Keratinocyte (primary cell): ENCODE measurements at regions not wholly inside any gene's neighbourhood (a gene's known extent, or its start where the extent isn't known, plus 50 kb on each side); places are given as distances from the start of the nearest gene placed in this dataset.

Experiments
- DNase-seq: peaks from one replicate; pipeline ENCODE4 v3.0.0-alpha.2; 2011; ENCODE audit warnings: low read depth, missing footprints, low spot score
- FAIRE-seq: peaks from 2 replicates; lab custom pipeline; 2011; peaks lifted over from hg19 to GRCh38; lab: Jason Lieb, UNC
- H2AFZ ChIP-seq: 2 replicates; pipeline ENCODE4 v1.6.0; 2012; ENCODE audit warnings: low read length, control low read depth, inconsistent platforms; ENCODE audit not compliant: control insufficient read depth
- H3K27ac ChIP-seq: 2 replicates; pipeline ENCODE4 v1.5.1; 2011; ENCODE audit warnings: low read length; ENCODE audit not compliant: control insufficient read depth, insufficient read depth
- H3K27me3 ChIP-seq: 3 replicates; pipeline ENCODE4 v1.6.0; 2011; ENCODE audit warnings: low read length; ENCODE audit not compliant: control insufficient read depth, insufficient read depth; ENCODE audit errors: extremely low read depth
- H3K36me3 ChIP-seq, 2 experiments: 2 replicates in 1 of 2; 3 replicates in 1 of 2; pipeline ENCODE4 v1.5.1; 2011; ENCODE audit warnings: low read length in 2 of 2, mild to moderate bottlenecking in 1 of 2; ENCODE audit not compliant: control insufficient read depth in 2 of 2, insufficient read depth in 2 of 2; ENCODE audit errors: extremely low read depth in 1 of 2
- H3K4me1 ChIP-seq: 3 replicates; pipeline ENCODE4 v1.5.1; 2011; ENCODE audit warnings: low read length; ENCODE audit not compliant: control insufficient read depth, insufficient read depth; ENCODE audit errors: extremely low read depth
- H3K4me2 ChIP-seq: 3 replicates; pipeline ENCODE4 v1.6.0; 2011; ENCODE audit warnings: low read depth, low read length; ENCODE audit not compliant: control insufficient read depth, insufficient read depth; ENCODE audit errors: extremely low read depth
- H3K4me3 ChIP-seq, 3 experiments: fragments of 200-600 bp in 1 of 3; sonication (generic) in 1 of 3; 2 replicates in 2 of 3; 3 replicates in 1 of 3; pipeline ENCODE4 v1.5.1; 2011 to 2016; ENCODE audit warnings: low read length in 3 of 3, mild to moderate bottlenecking in 3 of 3, control low read depth in 2 of 3, inconsistent platforms in 1 of 3, low read depth in 1 of 3, mixed read lengths in 1 of 3, mixed run types in 1 of 3, moderate library complexity in 1 of 3; ENCODE audit not compliant: control insufficient read depth in 2 of 3, insufficient read depth in 2 of 3; ENCODE audit errors: extremely low read depth in 1 of 3
- H3K79me2 ChIP-seq: 2 replicates; pipeline ENCODE4 v1.6.0; 2012; ENCODE audit warnings: low read length; ENCODE audit not compliant: control insufficient read depth, insufficient read depth
- H3K9ac ChIP-seq: 3 replicates; pipeline ENCODE4 v1.6.0; 2011; ENCODE audit warnings: low read length; ENCODE audit not compliant: control insufficient read depth, insufficient read depth; ENCODE audit errors: extremely low read depth
- H3K9me1 ChIP-seq: 3 replicates; pipeline ENCODE4 v1.6.0; 2011; ENCODE audit warnings: low read length; ENCODE audit not compliant: control insufficient read depth, insufficient read depth; ENCODE audit errors: extremely low read depth
- H3K9me3 ChIP-seq: 2 replicates; pipeline ENCODE4 v1.5.1; 2012; ENCODE audit warnings: low read depth, low read length; ENCODE audit not compliant: control insufficient read depth
- H4K20me1 ChIP-seq: 3 replicates; pipeline ENCODE4 v1.6.0; 2011; ENCODE audit warnings: low read length; ENCODE audit not compliant: control insufficient read depth, insufficient read depth; ENCODE audit errors: extremely low read depth
- CTCF ChIP-seq, 3 experiments: IDR thresholded peaks in 1 of 3; conservative IDR thresholded peaks in 1 of 3; optimal IDR thresholded peaks in 1 of 3; 2 replicates in 2 of 3; 3 replicates in 1 of 3; pipeline versions ENCODE3 to v1.5.1; 2011; ENCODE audit warnings: low read length in 3 of 3, mild to moderate bottlenecking in 3 of 3, moderate library complexity in 2 of 3, control low read depth in 1 of 3, inconsistent platforms in 1 of 3; ENCODE audit not compliant: insufficient read depth in 2 of 3; ENCODE audit errors: extremely low read depth in 1 of 3
- EZH2 ChIP-seq: IDR thresholded peaks from one replicate; pipeline ENCODE4 v1.6.1; 2012; ENCODE audit warnings: inconsistent platforms, mild to moderate bottlenecking, low read length, moderate library complexity
- dilution Hi-C: fragments of 300-500 bp; cut with MboI; formaldehyde crosslinking; loops from one replicate; pipeline ENCODE4 v1.7.0; 2020; ENCODE audit warnings: low sequenced_read_pairs; ENCODE audit not compliant: extremely low pct_ligation_motif_present

GRCh38 chr16:56029026-56029425, 153.9 kb upstream of the CES5A start:
- no peaks in the 10 kb centered on the region for H3K79me2 ChIP-seq
- H3K27ac ChIP-seq, result no peak overlapping the region
- no peaks in the 10 kb centered on the region for H4K20me1 ChIP-seq
- dilution Hi-C loops, result no loop called here
- TF ChIP-seq EZH2 (no peak), CTCF (optimal IDR thresholded peaks at IDR 0.05 in 1 of 3, IDR thresholded peaks at IDR 0.05 in 1 of 3, conservative IDR thresholded peaks at IDR 0.05 in 1 of 3; ENCODE audit: extremely low read depth in 1 of 3, insufficient read depth in 2 of 3, low read length in 3 of 3) (peak in 1 of 3 experiments; percentile 22)
- H3K27me3 ChIP-seq, result no peaks in the 10 kb centered on the region
- no peaks in the 10 kb centered on the region for H3K9me3 ChIP-seq
- H2AFZ ChIP-seq, result no peak overlapping the region
- DNase-seq (no peak), FAIRE-seq (no peak)
- H3K4me1 ChIP-seq, result no peaks in the 10 kb centered on the region
- no peak overlapping the region for H3K4me2 ChIP-seq
- H3K9ac ChIP-seq, result no peak overlapping the region
- H3K9me1 ChIP-seq, result no peaks in the 10 kb centered on the region
- H3K36me3 ChIP-seq, result no peaks in the 10 kb centered on the region
- no peak overlapping the region for H3K4me3 ChIP-seq

GRCh38 chr16:56022818-56023217, 147.6 kb upstream of the CES5A start:
- no peaks in the 10 kb centered on the region for H3K79me2 ChIP-seq
- H4K20me1 ChIP-seq, result no peaks in the 10 kb centered on the region
- H3K36me3 ChIP-seq, result no peaks in the 10 kb centered on the region
- H3K4me3 ChIP-seq, result no peak overlapping the region
- H3K27ac ChIP-seq, result no peak overlapping the region
- H3K9me1 ChIP-seq, result no peaks in the 10 kb centered on the region
- no peak overlapping the region for H3K9ac ChIP-seq
- TF ChIP-seq CTCF (optimal IDR thresholded peaks at IDR 0.05 in 1 of 3, IDR thresholded peaks at IDR 0.05 in 1 of 3, conservative IDR thresholded peaks at IDR 0.05 in 1 of 3; ENCODE audit: extremely low read depth in 1 of 3, insufficient read depth in 2 of 3, low read length in 3 of 3) (no peak), EZH2 (no peak)
- DNase-seq (no peak), FAIRE-seq (no peak)
- H2AFZ ChIP-seq, result no peak overlapping the region
- no peaks in the 10 kb centered on the region for H3K27me3 ChIP-seq
- H3K4me1 ChIP-seq, result no peaks in the 10 kb centered on the region
- H3K4me2 ChIP-seq, result no peak overlapping the region
- H3K9me3 ChIP-seq, result no peaks in the 10 kb centered on the region
- dilution Hi-C loops, result no loop called here
